ENCODE measurements at regions not wholly inside any gene's neighbourhood (a gene's known extent, or its start where the extent isn't known, plus 50 kb on each side); places are given as distances from the start of the nearest gene placed in this dataset.
"Not testable (repeated sequence)": the region's sequence is repeated elsewhere in the genome, so short reads cannot be mapped to it uniquely, and the experiment has no call there.

DNA sequence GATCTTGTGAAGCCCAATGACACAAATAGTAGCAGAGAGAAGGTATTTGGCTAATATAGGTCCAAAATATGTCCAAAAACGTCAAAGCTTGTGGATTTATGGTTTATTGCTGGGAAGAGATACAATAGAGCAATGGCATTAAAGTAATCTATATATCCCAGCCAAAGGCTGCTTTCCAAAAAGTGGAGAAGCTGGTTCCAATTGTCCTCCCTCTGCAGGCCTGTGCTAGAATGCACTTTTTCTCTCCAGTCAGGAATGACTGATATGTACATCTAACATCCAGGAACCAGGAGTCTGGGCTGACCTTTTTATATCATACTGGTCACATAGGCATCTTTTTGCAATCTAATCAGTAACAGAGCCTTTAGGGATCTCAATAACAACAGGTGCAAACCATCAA is 167.1 kb upstream of the FAM3C start:
- DNase-seq (ENCODE audit: low spot score) = no peak

DNA sequence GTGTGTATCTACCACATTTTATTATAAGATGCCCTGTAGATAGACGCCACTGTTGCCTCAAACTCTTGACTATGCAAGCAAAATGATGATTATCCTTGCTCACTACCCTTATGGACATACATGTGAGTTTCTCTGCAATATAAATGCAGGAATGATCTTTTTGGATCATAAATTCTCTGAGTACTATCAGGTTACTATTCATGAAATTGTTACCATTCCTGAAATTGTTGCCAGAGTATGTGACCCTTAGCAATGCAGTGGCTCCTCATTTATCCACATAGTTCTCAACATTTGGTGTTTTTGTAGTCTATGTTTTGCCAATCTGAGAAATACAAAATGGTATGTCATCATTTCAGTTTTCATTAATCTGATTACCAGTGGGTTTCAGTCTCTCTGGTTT is 166.2 kb upstream of the FAM3C start:
- DNase-seq (ENCODE audit: low spot score) = no peak

DNA sequence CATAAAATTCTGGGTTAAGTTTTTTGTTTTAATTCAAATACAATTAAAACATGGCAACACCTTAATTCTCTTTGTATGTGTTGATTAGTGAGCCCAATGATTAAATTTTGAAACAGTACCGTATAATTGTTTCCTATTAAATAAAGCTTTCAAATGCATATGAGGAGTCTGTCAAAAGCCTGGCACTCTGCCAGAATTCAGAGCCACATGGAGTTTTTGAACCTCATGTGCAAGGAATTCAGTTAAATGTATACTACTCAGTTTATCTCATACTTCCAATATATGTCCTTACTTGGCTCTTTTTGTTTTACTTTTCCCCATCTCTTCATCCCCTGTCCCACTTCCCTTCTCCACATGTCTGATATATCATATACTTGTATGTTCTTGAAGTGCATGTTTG is 165.6 kb upstream of the FAM3C start:
- no peak for DNase-seq (ENCODE audit: low spot score)

- no peak for DNase-seq (ENCODE audit: low spot score)
Measured at GRCh38 chr7:121560267-121560990, 164.3 kb upstream of the FAM3C start.

DNA sequence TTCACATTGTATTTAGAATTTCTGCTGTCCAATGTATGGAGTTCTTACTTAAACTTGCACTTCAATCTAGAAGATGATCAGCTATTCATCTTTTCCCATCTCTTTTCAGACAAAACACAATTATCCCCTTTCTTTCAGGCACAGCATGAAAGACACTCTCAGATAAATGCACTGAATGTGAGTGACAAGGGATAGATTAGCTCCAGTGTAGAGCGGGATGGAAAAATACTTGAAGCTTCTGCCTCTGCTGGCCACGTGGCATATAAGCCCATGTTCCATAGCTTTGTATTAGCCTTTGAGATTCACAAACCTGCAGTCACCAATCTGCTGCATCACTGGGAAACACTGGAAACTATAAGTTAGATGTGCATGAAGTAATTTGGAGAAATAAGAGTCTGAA is 162.2 kb upstream of the FAM3C start:
- no peak for DNase-seq (ENCODE audit: low spot score)

GRCh38 chr7:121557034-121557892 is 161.2 kb upstream of the FAM3C start:
- DNase-seq (ENCODE audit: low spot score) = no peak

- no peak for DNase-seq (ENCODE audit: low spot score)
Measured at GRCh38 chr7:121555558-121555957, 159.4 kb upstream of the FAM3C start.

- DNase-seq (ENCODE audit: low spot score) = no peak
Measured at GRCh38 chr7:121547544-121548092, 151.5 kb upstream of the FAM3C start.

- DNase-seq (ENCODE audit: low spot score) = no peak
Measured at GRCh38 chr7:121546632-121547543, 150.8 kb upstream of the FAM3C start.

GRCh38 chr7:121545418-121545817 is 149.3 kb upstream of the FAM3C start:
- no peak for DNase-seq (ENCODE audit: low spot score)

- DNase-seq (ENCODE audit: low spot score) = no peak
Measured at GRCh38 chr7:121544726-121545125, 148.6 kb upstream of the FAM3C start.

DNA sequence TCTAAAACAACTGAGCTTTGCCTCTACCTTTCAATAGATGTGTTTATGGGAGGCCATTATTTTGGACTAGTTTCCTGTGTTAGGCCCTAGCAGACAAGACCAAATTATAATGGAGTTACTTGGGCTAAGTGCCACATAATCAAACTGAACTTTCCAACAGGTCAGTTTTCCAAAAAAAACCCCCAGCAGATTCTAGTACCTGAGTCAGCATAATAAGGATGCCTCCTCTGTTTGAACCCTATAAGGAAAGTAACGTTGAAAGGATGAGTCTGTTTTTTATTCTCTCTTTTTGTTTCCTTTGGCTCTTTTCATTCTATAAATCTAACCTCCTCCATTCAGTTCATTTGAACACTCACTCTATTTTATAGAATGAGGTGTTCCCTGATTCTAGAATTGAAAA is 148.1 kb upstream of the FAM3C start:
- no peak for DNase-seq (ENCODE audit: low spot score)

GRCh38 chr7:121541457-121541856 is 145.3 kb upstream of the FAM3C start:
- no peak for DNase-seq (ENCODE audit: low spot score)

DNA sequence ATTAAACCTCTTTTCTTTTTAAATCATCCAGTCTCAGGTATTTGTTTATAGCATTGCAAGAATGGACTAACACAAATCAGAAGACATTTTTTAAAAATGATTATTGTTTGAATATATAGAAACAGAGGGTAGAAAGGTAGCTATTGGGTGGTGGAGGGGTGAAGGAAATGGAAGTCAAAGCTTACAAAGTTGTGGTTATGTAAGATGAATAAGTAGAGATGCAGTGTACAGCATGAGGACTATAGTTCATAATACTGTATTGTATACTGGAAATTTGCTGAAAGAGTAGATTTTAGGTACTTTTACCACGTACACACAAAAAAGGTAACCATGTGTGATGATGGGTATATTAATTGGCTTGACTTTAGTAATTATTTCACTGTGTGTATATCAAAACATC is 144.0 kb upstream of the FAM3C start:
- no peak for DNase-seq (ENCODE audit: low spot score)

DNA sequence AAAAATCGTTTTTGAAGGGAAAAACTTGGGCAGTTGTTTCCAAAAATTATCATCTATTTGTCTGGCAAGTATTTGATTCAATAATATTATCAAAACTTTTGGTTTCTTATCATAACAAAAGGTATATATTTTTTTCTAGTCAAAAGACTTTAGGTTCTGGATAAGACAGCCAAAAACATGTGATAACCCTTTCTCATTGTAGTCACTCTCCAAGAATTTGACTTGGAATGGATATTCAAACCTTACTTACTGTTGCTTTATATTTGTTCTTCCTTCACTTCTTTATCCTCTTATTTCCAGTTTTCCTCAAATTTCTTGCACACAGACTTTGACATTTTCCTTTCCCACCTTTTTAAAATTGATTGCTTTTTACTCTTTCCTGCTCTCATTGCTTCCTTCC is 140.9 kb upstream of the FAM3C start:
- no peak for DNase-seq (ENCODE audit: low spot score)

DNA sequence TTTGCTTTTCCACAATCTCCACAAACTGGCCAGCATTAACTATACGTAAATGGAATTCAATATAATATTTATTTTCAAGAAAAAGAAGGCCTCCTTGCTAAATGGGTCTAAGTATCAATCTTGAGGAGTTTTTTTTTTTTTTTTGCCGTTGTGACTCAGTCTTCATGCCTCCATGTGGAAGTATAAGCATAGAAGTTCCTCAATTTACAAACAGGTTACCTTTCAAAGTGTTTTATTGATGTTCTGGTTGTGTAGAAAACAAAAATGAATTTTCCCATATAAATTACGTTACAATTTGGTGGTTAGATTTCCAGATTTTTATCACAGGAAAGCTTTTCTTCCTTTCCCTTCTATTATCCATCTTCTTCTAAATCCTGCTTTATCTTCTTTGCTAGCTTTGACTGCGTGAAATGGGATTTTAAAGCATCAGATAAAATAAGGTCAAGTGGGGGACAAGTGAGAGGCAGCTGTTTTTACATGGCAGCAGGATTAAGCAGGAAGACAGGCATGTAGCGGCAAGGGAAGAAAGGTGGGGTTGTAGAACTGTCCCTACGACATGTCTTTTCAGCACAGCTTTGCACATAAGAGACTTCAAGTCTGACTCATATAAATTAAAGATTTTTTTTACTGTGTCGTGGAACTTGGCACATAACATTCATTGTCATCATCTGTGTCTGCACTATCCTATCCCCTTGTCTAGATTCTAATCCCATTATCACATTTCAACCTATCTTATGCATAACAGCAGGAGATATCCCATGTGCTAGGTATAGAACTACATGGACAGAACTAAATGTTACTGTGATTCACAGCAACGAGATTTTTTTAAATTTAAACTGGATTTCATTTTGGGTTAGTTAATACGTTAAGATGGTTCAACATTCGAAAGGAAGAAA is 135.3 kb upstream of the FAM3C start:
- DNase-seq (ENCODE audit: low spot score) = no peak

DNA sequence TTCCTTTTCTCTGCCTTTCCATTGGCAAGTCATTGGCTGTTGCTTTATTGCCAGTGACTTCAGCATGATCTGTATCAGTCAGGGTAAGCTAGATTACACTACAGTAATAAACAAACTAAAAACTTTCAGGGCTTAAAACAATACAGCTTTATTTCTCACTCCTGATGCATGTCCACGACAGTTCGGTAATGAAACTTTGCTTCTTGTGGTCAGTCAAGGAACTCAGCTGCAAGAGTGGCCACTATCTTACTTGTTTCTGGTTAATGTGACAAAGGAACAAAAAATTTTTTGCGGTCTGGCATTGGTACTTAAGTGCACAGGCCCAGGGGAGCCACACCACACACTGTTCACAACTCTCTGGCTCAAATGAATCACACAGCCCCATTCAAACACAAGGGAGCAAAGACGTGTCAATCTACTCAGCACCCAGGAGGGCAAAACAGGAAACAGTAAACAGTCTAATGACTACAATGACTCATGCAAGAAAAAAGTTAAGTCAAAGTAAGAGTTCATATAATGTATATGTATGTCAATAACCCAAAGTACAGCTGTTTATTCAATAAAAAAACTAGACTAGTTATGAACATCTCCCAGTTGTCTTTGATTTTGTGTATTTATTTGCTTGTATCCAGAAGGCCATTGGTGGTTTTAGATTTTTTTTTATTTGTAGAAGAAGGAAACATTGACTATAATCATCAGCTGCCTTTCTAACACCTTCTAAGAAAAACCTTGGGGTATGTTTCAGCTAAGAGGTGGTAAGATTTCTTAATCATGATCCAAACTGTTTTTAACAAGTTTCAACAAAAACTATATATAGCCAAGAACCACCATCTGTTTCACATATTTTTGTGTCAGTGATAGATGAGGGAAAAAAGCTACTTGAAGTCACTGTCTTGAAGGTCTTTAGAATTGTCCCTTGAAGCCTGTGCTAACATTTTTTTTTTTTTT is 134.4 kb upstream of the FAM3C start:
- DNase-seq (ENCODE audit: low spot score) = no peak

DNA sequence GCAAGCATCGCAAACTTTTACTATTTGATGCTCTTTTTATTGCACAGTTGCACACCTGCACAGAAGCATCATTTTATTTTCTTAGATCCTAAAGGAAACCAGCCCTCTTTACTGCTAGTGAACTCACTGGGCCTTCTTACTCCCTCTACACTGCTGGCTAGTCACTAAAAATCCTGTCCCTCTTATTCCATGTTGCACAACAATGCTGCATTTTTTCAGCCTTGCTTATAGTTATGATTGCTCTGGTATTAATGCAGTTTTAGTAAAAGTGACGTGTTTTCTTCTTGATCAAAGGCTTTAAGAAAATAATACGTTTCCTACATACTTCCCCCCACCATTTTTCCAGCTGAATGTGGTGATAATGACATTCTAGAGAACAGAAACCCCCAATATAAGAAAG is 132.9 kb upstream of the FAM3C start:
- DNase-seq (ENCODE audit: low spot score) = no peak

- DNase-seq (ENCODE audit: low spot score) = not testable (repeated sequence)
Measured at GRCh38 chr7:121526210-121526609, 130.1 kb upstream of the FAM3C start.

Measured in ecto neural progenitor cell (in vitro differentiated cells).